BJ (cell line): ENCODE measurements at regions not wholly inside any gene's neighbourhood (a gene's known extent, or its start where the extent isn't known, plus 50 kb on each side); places are given as distances from the start of the nearest gene placed in this dataset.

Source experiments
- CTCF ChIA-PET: fragments of 350-600 bp; formaldehyde crosslinking; extraction: SDS; loops from one replicate; lab custom pipeline; 2021; ENCODE audit warnings: antibody characterized with exemption, inconsistent platforms; lab: Yijun Ruan, JAX
- POLR2A ChIA-PET: fragments of 300-600 bp; sonication (Branson Sonifier 250); formaldehyde crosslinking; extraction: SDS; loops from one replicate; lab custom pipeline; 2021; ENCODE audit warnings: antibody characterized with exemption; lab: Charles Lee
- DNase-seq: peaks from one replicate; pipeline ENCODE4 v3.0.0-alpha.2; 2011; ENCODE audit warnings: low read depth
- H3K27me3 ChIP-seq: 2 replicates; pipeline ENCODE4 v1.6.0; 2011; ENCODE audit warnings: low read length; ENCODE audit not compliant: control insufficient read depth, insufficient read depth
- H3K36me3 ChIP-seq: 2 replicates; pipeline ENCODE4 v1.5.1; 2011; ENCODE audit warnings: low read length; ENCODE audit not compliant: control insufficient read depth, insufficient read depth
- H3K4me3 ChIP-seq: 2 replicates; pipeline ENCODE4 v1.5.1; 2011; ENCODE audit warnings: low read depth, mild to moderate bottlenecking, control low read depth, low read length
- CTCF ChIP-seq: IDR thresholded peaks from 2 replicates; pipeline ENCODE4 v1.5.1; 2011; ENCODE audit warnings: low read depth, mild to moderate bottlenecking, control low read depth, inconsistent platforms, low read length, moderate library complexity; ENCODE audit not compliant: insufficient read depth

GRCh38 chr3:74075241-74075640, 450.5 kb upstream of the PDZRN3 start:
- DNase-seq, result no peak
- H3K27me3 ChIP-seq, result peaks cover 1% of the 10 kb centered on the region; the same call in 1 of the 2 replicates
- H3K36me3 ChIP-seq, result no peaks in the 10 kb centered on the region
- CTCF ChIA-PET, result no interaction called here
- POLR2A ChIA-PET, result no interaction called here
- TF ChIP-seq CTCF, result no peak
- H3K4me3 ChIP-seq, result no peak overlapping the region

- CTCF ChIA-PET, result no interaction called here
- Histone ChIP-seq H3K27me3 (peaks cover 1% of the 10 kb centered on the region; the same call in 1 of the 2 replicates), H3K4me3 (no peak overlapping the region), H3K36me3 (no peaks in the 10 kb centered on the region)
- POLR2A ChIA-PET, result no interaction called here
- no peak for TF ChIP-seq CTCF
- DNase-seq, result no peak
Measured at GRCh38 chr3:74074700-74075099, 450.0 kb upstream of the PDZRN3 start.

GRCh38 chr3:74067296-74067695, 442.6 kb upstream of the PDZRN3 start:
- no peak for DNase-seq
- H3K4me3 ChIP-seq, result no peak overlapping the region
- no peaks in the 10 kb centered on the region for H3K36me3 ChIP-seq
- peaks cover 1% of the 10 kb centered on the region; the same call in 1 of the 2 replicates for H3K27me3 ChIP-seq
- ChIA-PET CTCF (interaction anchor here (0.6 to 1.4 kb wide), 2 partner anchors 12 to 776 kb away, joined by 3 read pairs; no protein-coding TSS in a partner anchor), POLR2A (no interaction called here)
- TF ChIP-seq CTCF, result peak; percentile 37

GRCh38 chr3:74066456-74066855, 441.7 kb upstream of the PDZRN3 start:
- Histone ChIP-seq H3K27me3 (no peaks in the 10 kb centered on the region), H3K4me3 (no peak overlapping the region), H3K36me3 (no peaks in the 10 kb centered on the region)
- no peak for DNase-seq
- CTCF ChIA-PET, result interaction anchor here (0.6 to 1.4 kb wide), 2 partner anchors 11 to 777 kb away, joined by 3 read pairs; no protein-coding TSS in a partner anchor
- TF ChIP-seq CTCF, result no peak
- POLR2A ChIA-PET, result no interaction called here

GRCh38 chr3:74059923-74060600, 435.3 kb upstream of the PDZRN3 start:
- no peak overlapping the region for H3K4me3 ChIP-seq
- ChIA-PET CTCF (interaction anchor here (2.6 kb wide), 1 partner anchor 10 kb away, joined by 7 read pairs; no protein-coding TSS in a partner anchor), POLR2A (no interaction called here)
- TF ChIP-seq CTCF, result no peak
- no peak for DNase-seq
- no peaks in the 10 kb centered on the region for H3K36me3 ChIP-seq
- no peaks in the 10 kb centered on the region for H3K27me3 ChIP-seq
